ENCODE measurements at regions not wholly inside any gene's neighbourhood (a gene's known extent, or its start where the extent isn't known, plus 50 kb on each side); places are given as distances from the start of the nearest gene placed in this dataset.

- DNase-seq (ENCODE audit: low spot score in 2 of 2) = no peak
- no peaks in the 10 kb centered on the region for H3K36me3 ChIP-seq
- no peaks in the 10 kb centered on the region for H3K9me3 ChIP-seq
- H3K4me3 ChIP-seq = no peak overlapping the region
- no peaks in the 10 kb centered on the region for H3K4me1 ChIP-seq
- H3K27me3 ChIP-seq = no peaks in the 10 kb centered on the region
- no peak overlapping the region for H3K27ac ChIP-seq
- intact Hi-C loops (cut with DNase I; ENCODE audit: low total_unique reads) = no loop called here
- TF ChIP-seq POLR2A (IDR thresholded peaks at IDR 0.05) (no peak), POLR2AphosphoS5 (IDR thresholded peaks at IDR 0.05) (no peak), CTCF (IDR thresholded peaks at IDR 0.05) (no peak)
Observed at GRCh38 chr13:74765955-74766354, 631.8 kb upstream of the KLF12 start.

GRCh38 chr13:74761801-74762757 lies 627.9 kb upstream of the KLF12 start:
- no peaks in the 10 kb centered on the region for H3K4me1 ChIP-seq
- DNase-seq (ENCODE audit: low spot score in 2 of 2) = no peak
- no peaks in the 10 kb centered on the region for H3K36me3 ChIP-seq
- no peaks in the 10 kb centered on the region for H3K9me3 ChIP-seq
- TF ChIP-seq POLR2A (IDR thresholded peaks at IDR 0.05) (no peak), CTCF (IDR thresholded peaks at IDR 0.05) (no peak), POLR2AphosphoS5 (IDR thresholded peaks at IDR 0.05) (no peak)
- no peak overlapping the region for H3K27ac ChIP-seq
- intact Hi-C loops (cut with DNase I; ENCODE audit: low total_unique reads) = no loop called here
- no peak overlapping the region for H3K4me3 ChIP-seq
- H3K27me3 ChIP-seq = no peaks in the 10 kb centered on the region

- DNase-seq (ENCODE audit: low spot score in 2 of 2) = no peak
- Histone ChIP-seq H3K27ac (no peak overlapping the region), H3K9me3 (no peaks in the 10 kb centered on the region), H3K4me3 (no peak overlapping the region), H3K4me1 (no peaks in the 10 kb centered on the region), H3K36me3 (no peaks in the 10 kb centered on the region), H3K27me3 (no peaks in the 10 kb centered on the region)
- intact Hi-C loops (cut with DNase I; ENCODE audit: low total_unique reads) = no loop called here
- no peak for TF ChIP-seq CTCF (IDR thresholded peaks at IDR 0.05)
- no peak for TF ChIP-seq POLR2AphosphoS5 (IDR thresholded peaks at IDR 0.05)
- TF ChIP-seq POLR2A (IDR thresholded peaks at IDR 0.05) = no peak
Observed at GRCh38 chr13:74758188-74758587, 624.0 kb upstream of the KLF12 start.

GRCh38 chr13:74755065-74755464 lies 620.9 kb upstream of the KLF12 start:
- H3K27ac ChIP-seq = no peak overlapping the region
- H3K36me3 ChIP-seq = no peaks in the 10 kb centered on the region
- no peak overlapping the region for H3K4me3 ChIP-seq
- DNase-seq (ENCODE audit: low spot score in 2 of 2) = no peak
- TF ChIP-seq POLR2A (IDR thresholded peaks at IDR 0.05) (no peak), POLR2AphosphoS5 (IDR thresholded peaks at IDR 0.05) (no peak), CTCF (IDR thresholded peaks at IDR 0.05) (no peak)
- no peaks in the 10 kb centered on the region for H3K27me3 ChIP-seq
- H3K9me3 ChIP-seq = no peaks in the 10 kb centered on the region
- H3K4me1 ChIP-seq = no peaks in the 10 kb centered on the region
- intact Hi-C loops (cut with DNase I; ENCODE audit: low total_unique reads) = no loop called here

- Histone ChIP-seq H3K9me3 (no peaks in the 10 kb centered on the region), H3K36me3 (no peaks in the 10 kb centered on the region), H3K27ac (no peak overlapping the region), H3K4me1 (no peaks in the 10 kb centered on the region), H3K27me3 (no peaks in the 10 kb centered on the region), H3K4me3 (no peak overlapping the region)
- DNase-seq (ENCODE audit: low spot score in 2 of 2) = no peak
- TF ChIP-seq POLR2A (IDR thresholded peaks at IDR 0.05) (no peak), CTCF (IDR thresholded peaks at IDR 0.05) (no peak), POLR2AphosphoS5 (IDR thresholded peaks at IDR 0.05) (no peak)
- intact Hi-C loops (cut with DNase I; ENCODE audit: low total_unique reads) = no loop called here
Observed at GRCh38 chr13:74751739-74752138, 617.5 kb upstream of the KLF12 start.

Data from breast epithelium (tissue), 4 donors.